A673 (cell line): ENCODE measurements at regions not wholly inside any gene's neighbourhood (a gene's known extent, or its start where the extent isn't known, plus 50 kb on each side); places are given as distances from the start of the nearest gene placed in this dataset.

Experiments
- EZH2 ChIP-seq: fragments of 200-600 bp; sonication (generic); IDR thresholded peaks from 2 replicates; pipeline ENCODE4 v1.6.1; 2017; ENCODE audit warnings: borderline replicate concordance, low read depth, mild to moderate bottlenecking, mixed read lengths, antibody characterized with exemption, low read length; ENCODE audit not compliant: poor library complexity, severe bottlenecking
- TF ChIP-seq, protein P1 (sequence below): fragments of 300-800, 200-600 bp; sonication (generic); conservative IDR thresholded peaks from 2 replicates; pipeline ENCODE4 v1.5.1; 2017; ENCODE audit warnings: low read depth, mild to moderate bottlenecking, antibody characterized with exemption, low read length, moderate library complexity, mixed read lengths

- no peak for TF ChIP-seq EZH2
- TF ChIP-seq, protein P1, sequence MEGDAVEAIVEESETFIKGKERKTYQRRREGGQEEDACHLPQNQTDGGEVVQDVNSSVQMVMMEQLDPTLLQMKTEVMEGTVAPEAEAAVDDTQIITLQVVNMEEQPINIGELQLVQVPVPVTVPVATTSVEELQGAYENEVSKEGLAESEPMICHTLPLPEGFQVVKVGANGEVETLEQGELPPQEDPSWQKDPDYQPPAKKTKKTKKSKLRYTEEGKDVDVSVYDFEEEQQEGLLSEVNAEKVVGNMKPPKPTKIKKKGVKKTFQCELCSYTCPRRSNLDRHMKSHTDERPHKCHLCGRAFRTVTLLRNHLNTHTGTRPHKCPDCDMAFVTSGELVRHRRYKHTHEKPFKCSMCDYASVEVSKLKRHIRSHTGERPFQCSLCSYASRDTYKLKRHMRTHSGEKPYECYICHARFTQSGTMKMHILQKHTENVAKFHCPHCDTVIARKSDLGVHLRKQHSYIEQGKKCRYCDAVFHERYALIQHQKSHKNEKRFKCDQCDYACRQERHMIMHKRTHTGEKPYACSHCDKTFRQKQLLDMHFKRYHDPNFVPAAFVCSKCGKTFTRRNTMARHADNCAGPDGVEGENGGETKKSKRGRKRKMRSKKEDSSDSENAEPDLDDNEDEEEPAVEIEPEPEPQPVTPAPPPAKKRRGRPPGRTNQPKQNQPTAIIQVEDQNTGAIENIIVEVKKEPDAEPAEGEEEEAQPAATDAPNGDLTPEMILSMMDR = no peak
These were observed 206.9 kb upstream of the FSIP2 start for GRCh38 chr2:185531721-185532120.
